OCI-LY7 (cell line): ENCODE measurements at regions not wholly inside any gene's neighbourhood (a gene's known extent, or its start where the extent isn't known, plus 50 kb on each side); places are given as distances from the start of the nearest gene placed in this dataset.

Source experiments
- EZH2phosphoT487 ChIP-seq: fragments of 200-600 bp; sonication (generic); IDR thresholded peaks from 2 replicates; pipeline ENCODE4 v1.6.1; 2018; ENCODE audit warnings: low read depth, borderline replicate concordance, mild to moderate bottlenecking, mixed run types, antibody characterized with exemption, low read length, moderate library complexity, mixed read lengths
- TF ChIP-seq, protein P1 (sequence below): fragments of 200-600 bp; sonication (generic); conservative IDR thresholded peaks from 2 replicates; pipeline ENCODE4 v1.5.1; 2014; ENCODE audit warnings: mild to moderate bottlenecking, antibody characterized with exemption, low read length, moderate library complexity, mixed read lengths

DNA sequence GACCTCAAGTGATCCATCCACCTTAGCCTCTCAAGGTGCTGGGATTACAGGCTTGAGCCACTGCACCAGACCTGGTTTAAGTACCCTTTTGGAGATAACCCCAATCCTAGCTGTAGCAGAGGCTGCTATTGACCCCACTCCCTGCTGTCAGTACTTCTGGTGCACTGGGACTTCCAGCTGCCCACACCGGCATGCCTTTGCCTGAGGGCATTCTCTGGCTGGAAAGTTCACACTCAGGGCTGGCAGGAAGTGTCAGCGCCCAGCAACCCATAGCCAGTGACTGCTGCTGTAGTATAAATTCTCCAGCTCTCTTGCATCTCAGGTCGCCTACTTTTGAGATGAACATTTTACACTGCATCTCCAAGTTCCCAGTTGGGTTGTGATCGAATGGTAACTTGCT lies 75.3 kb downstream of the UTRN start:
- TF ChIP-seq, protein P1, sequence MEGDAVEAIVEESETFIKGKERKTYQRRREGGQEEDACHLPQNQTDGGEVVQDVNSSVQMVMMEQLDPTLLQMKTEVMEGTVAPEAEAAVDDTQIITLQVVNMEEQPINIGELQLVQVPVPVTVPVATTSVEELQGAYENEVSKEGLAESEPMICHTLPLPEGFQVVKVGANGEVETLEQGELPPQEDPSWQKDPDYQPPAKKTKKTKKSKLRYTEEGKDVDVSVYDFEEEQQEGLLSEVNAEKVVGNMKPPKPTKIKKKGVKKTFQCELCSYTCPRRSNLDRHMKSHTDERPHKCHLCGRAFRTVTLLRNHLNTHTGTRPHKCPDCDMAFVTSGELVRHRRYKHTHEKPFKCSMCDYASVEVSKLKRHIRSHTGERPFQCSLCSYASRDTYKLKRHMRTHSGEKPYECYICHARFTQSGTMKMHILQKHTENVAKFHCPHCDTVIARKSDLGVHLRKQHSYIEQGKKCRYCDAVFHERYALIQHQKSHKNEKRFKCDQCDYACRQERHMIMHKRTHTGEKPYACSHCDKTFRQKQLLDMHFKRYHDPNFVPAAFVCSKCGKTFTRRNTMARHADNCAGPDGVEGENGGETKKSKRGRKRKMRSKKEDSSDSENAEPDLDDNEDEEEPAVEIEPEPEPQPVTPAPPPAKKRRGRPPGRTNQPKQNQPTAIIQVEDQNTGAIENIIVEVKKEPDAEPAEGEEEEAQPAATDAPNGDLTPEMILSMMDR = no peak
- no peak for TF ChIP-seq EZH2phosphoT487
